Ascending aorta (tissue), 2 donors: ENCODE measurements at regions not wholly inside any gene's neighbourhood (a gene's known extent, or its start where the extent isn't known, plus 50 kb on each side); places are given as distances from the start of the nearest gene placed in this dataset.

Source experiments
- DNase-seq, 2 donors: peaks; one replicate each; pipeline ENCODE4 v3.0.0-alpha.2; 2019; ENCODE audit warnings: low spot score in 2 of 2
- H3K27ac ChIP-seq, 2 donors: fragments of 200-600 bp; sonication (generic); one replicate each; pipeline ENCODE4 v1.5.1; 2016 to 2017; ENCODE audit warnings: mild to moderate bottlenecking in 1 of 2
- H3K27me3 ChIP-seq: fragments of 200-600 bp; sonication (generic); one replicate; pipeline ENCODE4 v1.5.1; 2017
- H3K36me3 ChIP-seq, 2 donors: fragments of 200-600 bp; sonication (generic); one replicate each; pipeline ENCODE4 v1.5.1; 2016
- H3K4me1 ChIP-seq, 2 donors: fragments of 200-600 bp; sonication (generic); one replicate each; pipeline ENCODE4 v1.5.1; 2016 to 2017; ENCODE audit warnings: mild to moderate bottlenecking in 1 of 2
- H3K4me3 ChIP-seq, 2 donors: fragments of 200-600 bp; sonication (generic); one replicate each; pipeline ENCODE4 v1.5.1; 2016 to 2017; ENCODE audit warnings: mild to moderate bottlenecking in 1 of 2
- H3K9me3 ChIP-seq, 2 donors: fragments of 200-600 bp; sonication (generic); one replicate each; pipeline ENCODE4 v1.5.1; 2016
- intact Hi-C: fragments of 100-400 bp; cut with DNase I; formaldehyde crosslinking; loops from one replicate; pipeline ENCODE4 v1.15.1; 2023
- TF ChIP-seq, protein P1 (sequence below), 3 experiments: fragments of 200-600 bp in 2 of 3; fragments of 450-650 bp in 1 of 3; sonication (generic) in 2 of 3; IDR thresholded peaks; one replicate each; pipeline ENCODE4 v1.5.1; 2016 to 2019; ENCODE audit warnings: antibody characterized with exemption in 3 of 3, mild to moderate bottlenecking in 1 of 3, moderate library complexity in 1 of 3

- Histone ChIP-seq H3K27ac (no peak overlapping the region), H3K36me3 (no peaks in the 10 kb centered on the region), H3K4me1 (no peaks in the 10 kb centered on the region), H3K9me3 (no peaks in the 10 kb centered on the region), H3K4me3 (no peak overlapping the region), H3K27me3 (no peaks in the 10 kb centered on the region)
- no peak for DNase-seq
- TF ChIP-seq, protein P1, sequence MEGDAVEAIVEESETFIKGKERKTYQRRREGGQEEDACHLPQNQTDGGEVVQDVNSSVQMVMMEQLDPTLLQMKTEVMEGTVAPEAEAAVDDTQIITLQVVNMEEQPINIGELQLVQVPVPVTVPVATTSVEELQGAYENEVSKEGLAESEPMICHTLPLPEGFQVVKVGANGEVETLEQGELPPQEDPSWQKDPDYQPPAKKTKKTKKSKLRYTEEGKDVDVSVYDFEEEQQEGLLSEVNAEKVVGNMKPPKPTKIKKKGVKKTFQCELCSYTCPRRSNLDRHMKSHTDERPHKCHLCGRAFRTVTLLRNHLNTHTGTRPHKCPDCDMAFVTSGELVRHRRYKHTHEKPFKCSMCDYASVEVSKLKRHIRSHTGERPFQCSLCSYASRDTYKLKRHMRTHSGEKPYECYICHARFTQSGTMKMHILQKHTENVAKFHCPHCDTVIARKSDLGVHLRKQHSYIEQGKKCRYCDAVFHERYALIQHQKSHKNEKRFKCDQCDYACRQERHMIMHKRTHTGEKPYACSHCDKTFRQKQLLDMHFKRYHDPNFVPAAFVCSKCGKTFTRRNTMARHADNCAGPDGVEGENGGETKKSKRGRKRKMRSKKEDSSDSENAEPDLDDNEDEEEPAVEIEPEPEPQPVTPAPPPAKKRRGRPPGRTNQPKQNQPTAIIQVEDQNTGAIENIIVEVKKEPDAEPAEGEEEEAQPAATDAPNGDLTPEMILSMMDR (IDR thresholded peaks at IDR 0.05) = no peak
- intact Hi-C loops = loop anchor here (10.0 kb wide), 1 partner anchor 320 kb away; no protein-coding TSS in a partner anchor
These were observed 144.1 kb downstream of the SH3BGRL2 start for GRCh38 chr6:79775222-79775621.

DNA sequence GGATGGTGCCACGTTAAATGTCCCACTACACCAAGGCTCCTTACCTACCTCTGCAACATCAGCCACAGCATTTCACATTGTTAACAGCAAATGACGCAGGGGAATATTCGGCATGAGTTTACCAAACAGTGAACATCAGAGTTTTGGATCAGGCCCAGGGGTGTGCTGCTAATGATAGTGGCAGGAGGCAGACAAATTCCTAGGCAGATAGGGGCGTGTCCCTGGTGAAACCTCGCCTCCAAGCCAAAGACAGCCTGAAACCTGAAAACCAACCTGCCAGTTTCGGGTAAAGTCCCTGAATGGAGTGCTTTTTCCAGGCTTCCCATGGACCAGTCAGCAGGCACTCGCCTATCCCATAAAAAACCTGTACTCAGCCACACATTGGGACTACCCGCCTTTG is 133.6 kb downstream of the SH3BGRL2 start:
- no peaks in the 10 kb centered on the region for H3K27me3 ChIP-seq
- no peak for DNase-seq
- no peak overlapping the region for H3K4me3 ChIP-seq
- H3K4me1 ChIP-seq = no peaks in the 10 kb centered on the region
- peaks cover 0 to 4% of the 10 kb centered on the region in 2 donors for H3K9me3 ChIP-seq
- no peak overlapping the region for H3K27ac ChIP-seq
- intact Hi-C loops = no loop called here
- no peaks in the 10 kb centered on the region for H3K36me3 ChIP-seq
- TF ChIP-seq, protein P1 (IDR thresholded peaks at IDR 0.05) = no peak

- Histone ChIP-seq H3K9me3 (peaks cover 0 to 4% of the 10 kb centered on the region in 2 donors), H3K4me3 (no peak overlapping the region), H3K36me3 (no peaks in the 10 kb centered on the region), H3K27ac (no peak overlapping the region), H3K4me1 (no peaks in the 10 kb centered on the region), H3K27me3 (no peaks in the 10 kb centered on the region)
- intact Hi-C loops = no loop called here
- no peak for DNase-seq
- TF ChIP-seq, protein P1 (IDR thresholded peaks at IDR 0.05) = no peak
These were observed 132.2 kb downstream of the SH3BGRL2 start for GRCh38 chr6:79763301-79763700.

GRCh38 chr6:79762370-79762769 is 131.2 kb downstream of the SH3BGRL2 start:
- no peak overlapping the region for H3K27ac ChIP-seq
- no peak overlapping the region for H3K4me3 ChIP-seq
- DNase-seq = no peak
- no peaks in the 10 kb centered on the region for H3K4me1 ChIP-seq
- intact Hi-C loops = no loop called here
- peaks cover 0 to 4% of the 10 kb centered on the region in 2 donors for H3K9me3 ChIP-seq
- no peaks in the 10 kb centered on the region for H3K36me3 ChIP-seq
- no peaks in the 10 kb centered on the region for H3K27me3 ChIP-seq
- TF ChIP-seq, protein P1 (IDR thresholded peaks at IDR 0.05) = no peak

- H3K9me3 ChIP-seq = no peaks in the 10 kb centered on the region
These were observed 125.4 kb downstream of the SH3BGRL2 start for GRCh38 chr6:79756496-79756895.

More at GRCh38 chr6:79756496-79756895, 125.4 kb downstream of the SH3BGRL2 start:
- TF ChIP-seq, protein P1 (IDR thresholded peaks at IDR 0.05) = no peak
- Histone ChIP-seq H3K36me3 (no peaks in the 10 kb centered on the region), H3K4me1 (no peaks in the 10 kb centered on the region), H3K27me3 (no peaks in the 10 kb centered on the region), H3K4me3 (no peak overlapping the region), H3K27ac (no peak overlapping the region)
- intact Hi-C loops = no loop called here
- DNase-seq = no peak
